Nephron (organoid): ENCODE measurements at regions not wholly inside any gene's neighbourhood (a gene's known extent, or its start where the extent isn't known, plus 50 kb on each side); places are given as distances from the start of the nearest gene placed in this dataset.

Experiments
- H3K27ac Mint-ChIP-seq, 3 experiments: 2 replicates each; pipeline ENCODE4 v1.8.0; 2020; ENCODE audit warnings: mixed read lengths in 3 of 3, mild to moderate bottlenecking in 2 of 3, moderate library complexity in 1 of 3
- H3K27me3 Mint-ChIP-seq: 2 replicates; pipeline ENCODE4 v1.8.0; 2021; ENCODE audit warnings: low read depth, mild to moderate bottlenecking, moderate library complexity, mixed read lengths
- H3K36me3 Mint-ChIP-seq: 2 replicates; pipeline ENCODE4 v1.8.0; 2020; ENCODE audit warnings: low read depth, mixed read lengths
- H3K4me1 Mint-ChIP-seq: 2 replicates; pipeline ENCODE4 v1.8.0; 2020; ENCODE audit warnings: mixed read lengths
- H3K4me3 Mint-ChIP-seq, 3 experiments: 2 replicates each; pipeline ENCODE4 v1.8.0; 2020; ENCODE audit warnings: mild to moderate bottlenecking in 3 of 3, mixed read lengths in 3 of 3, moderate library complexity in 2 of 3
- H3K9me3 Mint-ChIP-seq: 2 replicates; pipeline ENCODE4 v1.8.0; 2020; ENCODE audit warnings: mixed read lengths
- TF ChIP-seq, protein P1 (sequence below), 3 experiments: fragments of 200-600 bp; sonication (generic); IDR thresholded peaks; one replicate each; pipeline ENCODE4 v1.5.0; 2021; ENCODE audit warnings: antibody characterized with exemption in 3 of 3; ENCODE audit not compliant: unreplicated experiment in 3 of 3

DNA sequence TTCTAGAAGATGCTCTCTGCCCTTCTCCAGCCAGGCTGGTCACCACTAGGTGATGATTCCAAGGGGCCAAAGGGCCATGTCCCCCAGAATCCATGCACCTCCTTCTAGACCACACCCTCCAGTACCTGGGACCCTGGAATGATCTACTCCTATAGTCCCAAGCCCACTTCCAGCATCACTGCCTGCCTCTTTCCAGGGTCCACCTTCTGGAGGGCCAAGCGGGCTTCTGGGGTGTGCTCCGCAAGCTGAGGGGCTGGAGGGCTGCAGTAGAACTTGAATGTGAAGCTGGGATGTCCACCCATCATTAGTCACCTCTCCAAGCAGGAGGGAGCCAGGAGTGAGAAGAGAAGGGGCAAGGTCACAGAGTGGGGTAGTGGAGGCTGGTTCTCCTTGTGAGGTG lies 234.4 kb upstream of the MYO3A start:
- TF ChIP-seq, protein P1, sequence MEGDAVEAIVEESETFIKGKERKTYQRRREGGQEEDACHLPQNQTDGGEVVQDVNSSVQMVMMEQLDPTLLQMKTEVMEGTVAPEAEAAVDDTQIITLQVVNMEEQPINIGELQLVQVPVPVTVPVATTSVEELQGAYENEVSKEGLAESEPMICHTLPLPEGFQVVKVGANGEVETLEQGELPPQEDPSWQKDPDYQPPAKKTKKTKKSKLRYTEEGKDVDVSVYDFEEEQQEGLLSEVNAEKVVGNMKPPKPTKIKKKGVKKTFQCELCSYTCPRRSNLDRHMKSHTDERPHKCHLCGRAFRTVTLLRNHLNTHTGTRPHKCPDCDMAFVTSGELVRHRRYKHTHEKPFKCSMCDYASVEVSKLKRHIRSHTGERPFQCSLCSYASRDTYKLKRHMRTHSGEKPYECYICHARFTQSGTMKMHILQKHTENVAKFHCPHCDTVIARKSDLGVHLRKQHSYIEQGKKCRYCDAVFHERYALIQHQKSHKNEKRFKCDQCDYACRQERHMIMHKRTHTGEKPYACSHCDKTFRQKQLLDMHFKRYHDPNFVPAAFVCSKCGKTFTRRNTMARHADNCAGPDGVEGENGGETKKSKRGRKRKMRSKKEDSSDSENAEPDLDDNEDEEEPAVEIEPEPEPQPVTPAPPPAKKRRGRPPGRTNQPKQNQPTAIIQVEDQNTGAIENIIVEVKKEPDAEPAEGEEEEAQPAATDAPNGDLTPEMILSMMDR (IDR thresholded peaks at IDR 0.05; ENCODE audit: unreplicated experiment in 3 of 3) = no peak
- no peak overlapping the region for H3K27ac Mint-ChIP-seq
- no peaks in the 10 kb centered on the region for H3K36me3 Mint-ChIP-seq
- H3K4me3 Mint-ChIP-seq = no peak overlapping the region
- no peaks in the 10 kb centered on the region for H3K9me3 Mint-ChIP-seq
- no peaks in the 10 kb centered on the region for H3K4me1 Mint-ChIP-seq
- no peaks in the 10 kb centered on the region for H3K27me3 Mint-ChIP-seq

DNA sequence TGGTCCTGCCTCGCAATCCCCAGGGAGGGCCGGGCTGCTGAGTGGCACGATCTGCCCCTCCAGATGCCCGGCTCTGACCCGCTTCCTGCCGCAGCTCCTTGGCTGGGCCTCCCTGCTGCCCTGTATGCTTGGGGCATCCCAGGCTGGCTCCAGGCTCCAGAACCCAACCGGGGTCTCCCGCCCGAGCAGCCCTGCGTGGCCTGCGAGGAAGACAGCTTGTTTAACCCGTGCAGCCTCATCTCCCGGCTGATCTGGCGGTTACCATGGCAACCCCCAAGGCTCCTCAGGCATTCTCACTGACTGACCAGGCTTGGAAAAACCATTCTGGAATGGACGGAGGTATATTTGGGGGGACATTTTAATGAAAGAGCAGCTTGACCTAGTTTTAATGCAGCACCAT lies 232.4 kb upstream of the MYO3A start:
- Mint-ChIP-seq H3K27me3 (no peaks in the 10 kb centered on the region), H3K36me3 (no peaks in the 10 kb centered on the region), H3K27ac (no peak overlapping the region), H3K9me3 (no peaks in the 10 kb centered on the region), H3K4me1 (no peaks in the 10 kb centered on the region), H3K4me3 (no peak overlapping the region)
- TF ChIP-seq, protein P1 (IDR thresholded peaks at IDR 0.05; ENCODE audit: unreplicated experiment in 3 of 3) = no peak

DNA sequence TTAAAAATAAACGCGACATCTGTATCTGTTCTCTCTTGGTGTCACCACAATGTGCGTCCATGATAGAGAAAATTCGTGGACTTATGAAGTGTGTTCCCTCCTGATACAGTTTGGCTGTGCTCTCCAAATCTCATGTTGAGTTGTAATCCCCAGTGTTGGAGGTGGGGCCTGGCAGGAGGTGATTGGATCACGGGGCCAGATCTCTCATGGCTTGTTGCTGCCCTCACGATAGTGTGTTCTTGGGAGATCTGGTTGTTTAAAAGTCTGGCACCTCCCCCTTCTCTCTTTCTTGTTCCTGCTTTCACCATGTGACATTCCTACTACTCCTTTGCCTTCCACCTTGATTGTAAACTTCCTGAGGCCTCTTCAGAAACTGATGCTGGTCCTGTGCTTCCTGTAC lies 229.4 kb upstream of the MYO3A start:
- no peaks in the 10 kb centered on the region for H3K4me1 Mint-ChIP-seq
- H3K4me3 Mint-ChIP-seq = no peak overlapping the region
- H3K36me3 Mint-ChIP-seq = no peaks in the 10 kb centered on the region
- H3K9me3 Mint-ChIP-seq = no peaks in the 10 kb centered on the region
- TF ChIP-seq, protein P1 (IDR thresholded peaks at IDR 0.05; ENCODE audit: unreplicated experiment in 3 of 3) = no peak
- H3K27me3 Mint-ChIP-seq = no peaks in the 10 kb centered on the region
- H3K27ac Mint-ChIP-seq = no peak overlapping the region

DNA sequence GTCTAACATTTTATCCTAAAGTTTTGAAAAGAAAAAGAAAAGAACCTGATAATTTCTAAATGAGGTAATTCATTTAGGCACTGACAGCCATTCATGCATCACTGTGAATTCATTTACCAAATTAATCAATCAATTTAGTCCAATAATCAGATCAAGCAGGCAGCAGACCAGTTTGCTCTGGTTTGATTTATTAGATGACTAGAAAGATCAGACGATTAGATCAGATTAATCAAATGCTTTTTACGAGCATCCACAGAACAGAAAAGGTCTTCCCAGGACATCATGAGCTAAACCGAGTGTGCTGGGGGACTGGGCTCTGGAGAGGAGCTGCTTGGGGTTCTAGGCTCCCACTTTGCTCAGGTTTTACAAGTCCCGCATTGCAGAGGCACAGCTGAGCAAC lies 226.5 kb upstream of the MYO3A start:
- no peak overlapping the region for H3K4me3 Mint-ChIP-seq
- no peaks in the 10 kb centered on the region for H3K36me3 Mint-ChIP-seq
- no peaks in the 10 kb centered on the region for H3K9me3 Mint-ChIP-seq
- H3K4me1 Mint-ChIP-seq = no peaks in the 10 kb centered on the region
- TF ChIP-seq, protein P1 (IDR thresholded peaks at IDR 0.05; ENCODE audit: unreplicated experiment in 3 of 3) = no peak
- H3K27ac Mint-ChIP-seq = no peak overlapping the region
- no peaks in the 10 kb centered on the region for H3K27me3 Mint-ChIP-seq

DNA sequence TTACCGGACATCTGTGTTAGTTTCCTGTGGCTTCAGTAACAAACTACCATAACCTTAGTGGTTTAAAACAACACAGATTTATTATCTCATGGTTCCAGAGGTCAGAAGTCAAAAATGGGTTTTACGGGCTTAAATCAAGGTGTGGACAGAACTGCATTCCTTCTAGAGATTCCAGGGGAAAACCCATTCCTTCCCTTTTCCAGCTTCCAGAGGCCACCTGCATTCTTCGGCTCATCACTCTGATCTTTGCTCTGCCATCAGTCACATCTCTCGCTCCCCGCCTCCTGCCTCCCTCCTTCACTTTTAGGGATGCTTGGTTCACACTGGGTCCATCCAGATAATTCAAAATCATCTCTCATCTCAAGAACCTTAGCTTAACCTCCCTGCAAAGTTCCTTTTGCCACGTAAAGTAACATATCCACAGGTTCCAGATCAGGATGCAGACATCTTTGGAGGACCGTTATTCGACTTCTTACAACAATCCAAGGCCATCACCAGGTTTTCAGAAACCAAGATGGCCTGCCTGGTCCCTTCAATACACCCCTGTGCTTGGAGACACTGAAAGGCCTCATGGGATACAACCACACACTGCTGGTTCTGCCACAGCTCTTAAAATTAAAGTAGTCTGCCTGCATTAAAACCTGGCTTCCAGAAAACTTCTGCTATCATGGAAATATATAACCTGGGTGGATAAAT lies 225.9 kb upstream of the MYO3A start:
- Mint-ChIP-seq H3K4me3 (no peak overlapping the region), H3K27me3 (no peaks in the 10 kb centered on the region), H3K4me1 (no peaks in the 10 kb centered on the region), H3K27ac (no peak overlapping the region), H3K36me3 (no peaks in the 10 kb centered on the region), H3K9me3 (no peaks in the 10 kb centered on the region)
- TF ChIP-seq, protein P1 (IDR thresholded peaks at IDR 0.05; ENCODE audit: unreplicated experiment in 3 of 3) = no peak

DNA sequence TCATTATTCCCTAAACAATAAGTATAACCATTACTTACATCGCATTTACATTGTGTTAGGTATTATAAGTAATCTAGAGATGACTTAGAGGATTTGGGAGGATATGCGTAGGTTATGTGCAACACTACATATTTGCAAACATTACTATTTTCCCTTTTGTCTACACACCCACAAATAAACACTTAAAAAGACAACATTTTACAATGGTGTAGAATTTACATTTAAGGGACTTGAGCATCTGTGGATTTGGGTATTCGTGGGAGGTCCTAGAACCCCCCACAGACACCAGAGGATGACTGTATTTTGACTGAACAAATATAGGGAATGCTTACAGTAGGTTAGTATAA lies 220.2 kb upstream of the MYO3A start:
- Mint-ChIP-seq H3K4me3 (no peak overlapping the region), H3K27me3 (peaks cover 6% of the 10 kb centered on the region), H3K36me3 (no peaks in the 10 kb centered on the region), H3K9me3 (no peaks in the 10 kb centered on the region), H3K27ac (no peak overlapping the region), H3K4me1 (no peaks in the 10 kb centered on the region)
- TF ChIP-seq, protein P1 (IDR thresholded peaks at IDR 0.05; ENCODE audit: unreplicated experiment in 3 of 3) = no peak
